WTC11 (cell line): ENCODE measurements at regions not wholly inside any gene's neighbourhood (a gene's known extent, or its start where the extent isn't known, plus 50 kb on each side); places are given as distances from the start of the nearest gene placed in this dataset.

Experiments
- ATAC-seq: fragments of 200-7000 bp; cut with Tn5 transposase; 2 replicates; pipeline ENCODE4 v1.10.0; 2021; ENCODE audit warnings: mild to moderate bottlenecking, moderate library complexity
- CTCF ChIA-PET: fragments of 300-600 bp; sonication (Branson Sonifier 250); formaldehyde crosslinking; loops from one replicate; lab custom pipeline; 2021; ENCODE audit warnings: antibody characterized with exemption; lab: Charles Lee
- POLR2A ChIA-PET: fragments of 350-600 bp; sonication (Branson Sonifier 250); formaldehyde crosslinking; loops from one replicate; lab custom pipeline; 2021; ENCODE audit warnings: antibody characterized with exemption; lab: Charles Lee
- DNase-seq: peaks from one replicate; pipeline ENCODE4 v3.0.0; 2021; ENCODE audit warnings: low spot score
- H3K27ac Mint-ChIP-seq: 2 replicates; pipeline ENCODE4 v1.8.0; 2021; ENCODE audit warnings: mixed read lengths
- H3K27me3 Mint-ChIP-seq: 2 replicates; pipeline ENCODE4 v1.8.0; 2021; ENCODE audit warnings: low read depth, mild to moderate bottlenecking, moderate library complexity, mixed read lengths
- H3K36me3 Mint-ChIP-seq: 2 replicates; pipeline ENCODE4 v1.8.0; 2021; ENCODE audit warnings: mixed read lengths
- H3K4me1 Mint-ChIP-seq: 2 replicates; pipeline ENCODE4 v1.8.0; 2022; ENCODE audit warnings: mixed read lengths
- H3K4me3 Mint-ChIP-seq: 2 replicates; pipeline ENCODE4 v1.8.0; 2021; ENCODE audit warnings: mild to moderate bottlenecking, moderate library complexity, mixed read lengths
- H3K9me3 Mint-ChIP-seq: 2 replicates; pipeline ENCODE4 v1.8.0; 2021; ENCODE audit warnings: mixed read lengths
- AFF4 ChIP-seq: sonication (generic); formaldehyde crosslinking; IDR thresholded peaks from 2 replicates; pipeline ENCODE4 v1.8.1; 2023; ENCODE audit warnings: mild to moderate bottlenecking, missing genetic modification reagents, borderline replicate concordance
- ELF4 ChIP-seq: sonication (generic); formaldehyde crosslinking; IDR thresholded peaks from 2 replicates; pipeline ENCODE4 v1.8.1; 2022; ENCODE audit warnings: low read depth, mild to moderate bottlenecking, moderate library complexity, missing genetic modification reagents
- FOXK1 ChIP-seq: sonication (generic); formaldehyde crosslinking; IDR thresholded peaks from 2 replicates; pipeline ENCODE4 v1.8.0; 2022; ENCODE audit warnings: mild to moderate bottlenecking, moderate library complexity, missing genetic modification reagents
- FOXP1 ChIP-seq: sonication (generic); formaldehyde crosslinking; IDR thresholded peaks from 2 replicates; pipeline ENCODE4 v1.8.0; 2022; ENCODE audit warnings: missing genetic modification reagents, mild to moderate bottlenecking, moderate library complexity, borderline replicate concordance
- GTF2I ChIP-seq: fragments of 250-450 bp; sonication (Bioruptor Pico); conservative IDR thresholded peaks from 2 replicates; pipeline ENCODE4 v1.4.0; 2021; ENCODE audit warnings: mild to moderate bottlenecking
- KAT7 ChIP-seq: sonication (generic); formaldehyde crosslinking; IDR thresholded peaks from 2 replicates; pipeline ENCODE4 v1.8.1; 2023; ENCODE audit warnings: missing genetic modification reagents, mild to moderate bottlenecking, borderline replicate concordance
- NFYB ChIP-seq: sonication (generic); formaldehyde crosslinking; conservative IDR thresholded peaks from 2 replicates; pipeline ENCODE4 v1.8.0; 2022; ENCODE audit warnings: low read depth, missing genetic modification reagents
- NR1H2 ChIP-seq: sonication (generic); formaldehyde crosslinking; IDR thresholded peaks from 2 replicates; pipeline ENCODE4 v1.9.0; 2021; ENCODE audit warnings: mild to moderate bottlenecking, moderate library complexity, missing genetic modification reagents
- TCF7 ChIP-seq: sonication (generic); formaldehyde crosslinking; IDR thresholded peaks from 2 replicates; pipeline ENCODE4 v1.8.0; 2022; ENCODE audit warnings: mild to moderate bottlenecking, low read depth, missing genetic modification reagents, moderate library complexity
- ZBTB21 ChIP-seq: sonication (generic); formaldehyde crosslinking; IDR thresholded peaks from 2 replicates; pipeline ENCODE4 v1.8.1; 2023; ENCODE audit warnings: mild to moderate bottlenecking, missing genetic modification reagents, borderline replicate concordance
- ZNF121 ChIP-seq: sonication (generic); formaldehyde crosslinking; IDR thresholded peaks from 2 replicates; pipeline ENCODE4 v1.8.0; 2023; ENCODE audit warnings: missing genetic modification reagents
- ZNF263 ChIP-seq: sonication (generic); formaldehyde crosslinking; IDR thresholded peaks from 2 replicates; pipeline ENCODE4 v1.8.1; 2022; ENCODE audit warnings: low read depth, mild to moderate bottlenecking, moderate library complexity, missing genetic modification reagents
- ZNF317 ChIP-seq: sonication (generic); formaldehyde crosslinking; IDR thresholded peaks from 2 replicates; pipeline ENCODE4 v1.8.1; 2023; ENCODE audit warnings: low read depth, mild to moderate bottlenecking, moderate library complexity, missing genetic modification reagents, borderline replicate concordance
- ZNF423 ChIP-seq: fragments of 250-450 bp; sonication (Bioruptor Pico); IDR thresholded peaks from 2 replicates; pipeline ENCODE4 v2.1.2; 2022; ENCODE audit warnings: mild to moderate bottlenecking, moderate library complexity
- TF ChIP-seq, protein P1 (sequence below): fragments of 250-450 bp; sonication (Bioruptor Pico); IDR thresholded peaks from 2 replicates; pipeline ENCODE4 v1.9.0; 2021; ENCODE audit warnings: moderate library complexity, mild to moderate bottlenecking, inconsistent platforms, borderline replicate concordance
- TF ChIP-seq, protein P2 (sequence below): fragments of 200-600 bp; IDR thresholded peaks from 2 replicates; pipeline ENCODE4 v1.8.0; 2022; ENCODE audit warnings: antibody characterized with exemption
- TF ChIP-seq, protein P3 (sequence below): sonication (generic); formaldehyde crosslinking; IDR thresholded peaks from 2 replicates; pipeline ENCODE4 v1.8.0; 2023; ENCODE audit warnings: missing genetic modification reagents

GRCh38 chr2:146918280-146918679 lies 926.5 kb upstream of the ACVR2A start:
- Mint-ChIP-seq H3K4me3 (no peak overlapping the region), H3K9me3 (no peaks in the 10 kb centered on the region), H3K27ac (no peak overlapping the region), H3K36me3 (no peaks in the 10 kb centered on the region), H3K27me3 (no peaks in the 10 kb centered on the region), H3K4me1 (peaks cover 11% of the 10 kb centered on the region)
- no peak for TF ChIP-seq ZNF263 (CRISPR knock-in tag)
- TF ChIP-seq, protein P1, sequence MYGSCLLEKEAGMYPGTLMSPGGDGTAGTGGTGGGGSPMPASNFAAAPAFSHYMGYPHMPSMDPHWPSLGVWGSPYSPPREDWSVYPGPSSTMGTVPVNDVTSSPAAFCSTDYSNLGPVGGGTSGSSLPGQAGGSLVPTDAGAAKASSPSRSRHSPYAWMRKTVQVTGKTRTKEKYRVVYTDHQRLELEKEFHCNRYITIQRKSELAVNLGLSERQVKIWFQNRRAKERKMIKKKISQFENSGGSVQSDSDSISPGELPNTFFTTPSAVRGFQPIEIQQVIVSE (CRISPR knock-in tag), result no peak
- ChIA-PET CTCF (no interaction called here), POLR2A (no interaction called here)
- DNase-seq (no peak), ATAC-seq (no peak)

- Mint-ChIP-seq H3K27ac (no peak overlapping the region), H3K27me3 (no peaks in the 10 kb centered on the region)
- TF ChIP-seq FOXP1 (CRISPR knock-in tag) (no peak), NR1H2 (CRISPR knock-in tag) (no peak), ZBTB21 (CRISPR knock-in tag) (no peak), ZNF317 (CRISPR knock-in tag) (no peak), GTF2I (CRISPR knock-in tag) (no peak), FOXK1 (CRISPR knock-in tag) (no peak), ZNF121 (CRISPR knock-in tag) (no peak), ZNF423 (no peak), NFYB (CRISPR knock-in tag) (no peak), ELF4 (CRISPR knock-in tag) (no peak), AFF4 (no peak), KAT7 (CRISPR knock-in tag) (no peak)
- TF ChIP-seq, protein P2, sequence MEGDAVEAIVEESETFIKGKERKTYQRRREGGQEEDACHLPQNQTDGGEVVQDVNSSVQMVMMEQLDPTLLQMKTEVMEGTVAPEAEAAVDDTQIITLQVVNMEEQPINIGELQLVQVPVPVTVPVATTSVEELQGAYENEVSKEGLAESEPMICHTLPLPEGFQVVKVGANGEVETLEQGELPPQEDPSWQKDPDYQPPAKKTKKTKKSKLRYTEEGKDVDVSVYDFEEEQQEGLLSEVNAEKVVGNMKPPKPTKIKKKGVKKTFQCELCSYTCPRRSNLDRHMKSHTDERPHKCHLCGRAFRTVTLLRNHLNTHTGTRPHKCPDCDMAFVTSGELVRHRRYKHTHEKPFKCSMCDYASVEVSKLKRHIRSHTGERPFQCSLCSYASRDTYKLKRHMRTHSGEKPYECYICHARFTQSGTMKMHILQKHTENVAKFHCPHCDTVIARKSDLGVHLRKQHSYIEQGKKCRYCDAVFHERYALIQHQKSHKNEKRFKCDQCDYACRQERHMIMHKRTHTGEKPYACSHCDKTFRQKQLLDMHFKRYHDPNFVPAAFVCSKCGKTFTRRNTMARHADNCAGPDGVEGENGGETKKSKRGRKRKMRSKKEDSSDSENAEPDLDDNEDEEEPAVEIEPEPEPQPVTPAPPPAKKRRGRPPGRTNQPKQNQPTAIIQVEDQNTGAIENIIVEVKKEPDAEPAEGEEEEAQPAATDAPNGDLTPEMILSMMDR, result no peak
- TF ChIP-seq, protein P3, sequence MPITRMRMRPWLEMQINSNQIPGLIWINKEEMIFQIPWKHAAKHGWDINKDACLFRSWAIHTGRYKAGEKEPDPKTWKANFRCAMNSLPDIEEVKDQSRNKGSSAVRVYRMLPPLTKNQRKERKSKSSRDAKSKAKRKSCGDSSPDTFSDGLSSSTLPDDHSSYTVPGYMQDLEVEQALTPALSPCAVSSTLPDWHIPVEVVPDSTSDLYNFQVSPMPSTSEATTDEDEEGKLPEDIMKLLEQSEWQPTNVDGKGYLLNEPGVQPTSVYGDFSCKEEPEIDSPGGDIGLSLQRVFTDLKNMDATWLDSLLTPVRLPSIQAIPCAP (CRISPR knock-in tag), result no peak
Measured at GRCh38 chr2:146917431-146918042, 927.3 kb upstream of the ACVR2A start.

GRCh38 chr2:146916914-146917313 lies 927.9 kb upstream of the ACVR2A start:
- H3K4me3 Mint-ChIP-seq, result no peak overlapping the region
- ATAC-seq (peak; percentile 28; the same call in 1 of the 2 replicates), DNase-seq (no peak)
- H3K27me3 Mint-ChIP-seq, result no peaks in the 10 kb centered on the region
- no peak for TF ChIP-seq TCF7
- no peak overlapping the region for H3K27ac Mint-ChIP-seq
- ChIA-PET POLR2A (no interaction called here), CTCF (no interaction called here)
- no peaks in the 10 kb centered on the region for H3K9me3 Mint-ChIP-seq
- no peaks in the 10 kb centered on the region for H3K36me3 Mint-ChIP-seq
- peaks cover 6% of the 10 kb centered on the region for H3K4me1 Mint-ChIP-seq

More at GRCh38 chr2:146917431-146918042, 927.3 kb upstream of the ACVR2A start:
- H3K36me3 Mint-ChIP-seq, result no peaks in the 10 kb centered on the region
- H3K9me3 Mint-ChIP-seq, result no peaks in the 10 kb centered on the region
- DNase-seq, result no peak
- H3K4me1 Mint-ChIP-seq, result peaks cover 8% of the 10 kb centered on the region
- H3K4me3 Mint-ChIP-seq, result no peak overlapping the region
- ChIA-PET CTCF (no interaction called here), POLR2A (no interaction called here)
- no peak for ATAC-seq
